PC-3 (cell line): ENCODE measurements at regions not wholly inside any gene's neighbourhood (a gene's known extent, or its start where the extent isn't known, plus 50 kb on each side); places are given as distances from the start of the nearest gene placed in this dataset.

Experiments used
- ATAC-seq: fragments of 200-7000 bp; cut with Tn5 transposase; 2 replicates; pipeline ENCODE4 v1.9.1; 2020; ENCODE audit warnings: mild to moderate bottlenecking, moderate library complexity
- BruUV-seq: library from RNA; stranded (reverse); fragments of 400-500 nt; replicated peaks from 2 replicates; lab custom pipeline; 2021; lab: Mats Ljungman, UMichigan
- CTCF ChIA-PET: fragments of 300-600 bp; sonication (Branson Sonifier 250); formaldehyde crosslinking; loops from one replicate; lab custom pipeline; 2022; ENCODE audit warnings: antibody characterized with exemption; lab: Charles Lee
- POLR2A ChIA-PET: fragments of 300-600 bp; sonication (Branson Sonifier 250); formaldehyde crosslinking; loops from one replicate; lab custom pipeline; 2022; ENCODE audit warnings: antibody characterized with exemption; ENCODE audit not compliant: unreplicated experiment; lab: Charles Lee
- DNase-seq: peaks from one replicate; pipeline ENCODE4 v3.0.0-alpha.2; 2015
- H2AFZ ChIP-seq: fragments of 300-600 bp; sonication (generic); 2 replicates; pipeline ENCODE4 v1.6.0; 2016; ENCODE audit warnings: antibody characterized with exemption, low read length
- H3F3A ChIP-seq: fragments of 300-600 bp; sonication (generic); one replicate; pipeline ENCODE4 v1.6.0; 2017; ENCODE audit warnings: antibody characterized with exemption, low read length, control low read depth, mild to moderate bottlenecking; ENCODE audit not compliant: unreplicated experiment
- H3K27ac ChIP-seq: fragments of 300-600 bp; sonication (generic); 2 replicates; pipeline ENCODE4 v1.5.1; 2016; ENCODE audit warnings: mild to moderate bottlenecking, low read length
- H3K27me3 ChIP-seq: fragments of 300-600 bp; sonication (generic); 2 replicates; pipeline ENCODE4 v1.6.1; 2016; ENCODE audit warnings: low read length, mixed read lengths
- H3K36me3 ChIP-seq: fragments of 300-600 bp; sonication (generic); 2 replicates; pipeline ENCODE4 v1.6.1; 2016; ENCODE audit warnings: low read depth, mixed run types, low read length, mixed read lengths
- H3K4me1 ChIP-seq: fragments of 300-600 bp; sonication (generic); 2 replicates; pipeline ENCODE4 v1.5.1; 2016; ENCODE audit warnings: low read length; ENCODE audit not compliant: insufficient read depth
- H3K4me2 ChIP-seq: fragments of 300-600 bp; sonication (generic); 2 replicates; pipeline ENCODE4 v1.6.0; 2016; ENCODE audit warnings: low read length
- H3K4me3 ChIP-seq: fragments of 300-600 bp; sonication (generic); 2 replicates; pipeline ENCODE4 v1.5.1; 2016; ENCODE audit warnings: mild to moderate bottlenecking, low read length, mixed read lengths
- H3K79me2 ChIP-seq: fragments of 300-600 bp; sonication (generic); 2 replicates; pipeline ENCODE4 v1.6.1; 2017; ENCODE audit warnings: low read length, mixed read lengths
- H3K9ac ChIP-seq: fragments of 300-600 bp; sonication (generic); 2 replicates; pipeline ENCODE4 v1.6.0; 2016; ENCODE audit warnings: mild to moderate bottlenecking, low read length
- H3K9me2 ChIP-seq: fragments of 300-600 bp; sonication (generic); replicated peaks from 2 replicates; pipeline ENCODE4 v1.6.1; 2016; ENCODE audit warnings: mixed run types, low read length, mixed read lengths
- H3K9me3 ChIP-seq: fragments of 300-600 bp; sonication (generic); 2 replicates; pipeline ENCODE4 v1.6.1; 2016; ENCODE audit warnings: low read length, mixed read lengths
- H4K20me1 ChIP-seq: fragments of 300-600 bp; sonication (generic); 2 replicates; pipeline ENCODE4 v1.6.1; 2016; ENCODE audit warnings: low read length, mixed read lengths
- CTCF ChIP-seq: fragments of 300-600 bp; sonication (generic); conservative IDR thresholded peaks from 2 replicates; pipeline ENCODE4 v1.5.1; 2017; ENCODE audit warnings: antibody characterized with exemption, low read depth, mild to moderate bottlenecking, low read length
- EZH2 ChIP-seq: fragments of 300-600 bp; sonication (generic); IDR thresholded peaks from one replicate; pipeline ENCODE4 v1.6.1; 2017; ENCODE audit warnings: antibody characterized with exemption, mild to moderate bottlenecking, low read length; ENCODE audit not compliant: unreplicated experiment
- EZH2phosphoT487 ChIP-seq: fragments of 300-600 bp; sonication (generic); IDR thresholded peaks from 2 replicates; pipeline ENCODE4 v1.6.1; 2018; ENCODE audit warnings: mild to moderate bottlenecking, antibody characterized with exemption, low read length, borderline replicate concordance
- intact Hi-C: fragments of 100-400 bp; cut with micrococcal nuclease; formaldehyde crosslinking; loops from 2 replicates; pipeline ENCODE4 v1.9.0; 2023

- no peaks in the 10 kb centered on the region for H3K9me3 ChIP-seq
- no peak for TF ChIP-seq EZH2
- no peak for TF ChIP-seq EZH2phosphoT487
- TF ChIP-seq CTCF, result no peak
- H3K9ac ChIP-seq, result no peak overlapping the region
- H3K4me3 ChIP-seq, result peak overlapping the region; percentile 65
- BruUV-seq, result no TSS peak
- peak overlapping the region; percentile 87 for H3K4me2 ChIP-seq
- peaks cover 12% of the 10 kb centered on the region; the same call in 1 of the 2 replicates for H3K4me1 ChIP-seq
- H3K36me3 ChIP-seq, result no peaks in the 10 kb centered on the region
- no peaks in the 10 kb centered on the region for H4K20me1 ChIP-seq
- peaks cover 9% of the 10 kb centered on the region; the same call in 1 of the 2 replicates for H3K27me3 ChIP-seq
- ChIA-PET CTCF (no interaction called here), POLR2A (interaction anchor here (0.6 kb wide), 2 partner anchors 17 to 1772 kb away, joined by 5 to 6 read pairs; no protein-coding TSS in a partner anchor)
- peak overlapping the region; percentile 75 for H2AFZ ChIP-seq
- DNase-seq, result peak; percentile 80
- no peaks in the 10 kb centered on the region for H3F3A ChIP-seq
- intact Hi-C loops, result loop anchor here (1.0 to 10.0 kb wide), 4 partner anchors 12 to 50 kb away; no protein-coding TSS in a partner anchor
- ATAC-seq, result peak; percentile 97
- no peaks in the 10 kb centered on the region for H3K79me2 ChIP-seq
- no peaks in the 10 kb centered on the region for H3K9me2 ChIP-seq
- no peak overlapping the region for H3K27ac ChIP-seq
Measured at GRCh38 chr5:175796536-175797499, 74.6 kb upstream of the CPLX2 start.

- Histone ChIP-seq H3K27ac (no peak overlapping the region), H3K9me3 (no peaks in the 10 kb centered on the region), H3K4me1 (peaks cover 12% of the 10 kb centered on the region; the same call in 1 of the 2 replicates), H3F3A (no peaks in the 10 kb centered on the region), H3K9me2 (no peaks in the 10 kb centered on the region), H2AFZ (peak overlapping the region; percentile 75), H3K4me3 (peak overlapping the region; percentile 65), H3K4me2 (peak overlapping the region; percentile 87), H3K27me3 (0 out of 2 replicates have a peak, but pooled peaks cover 4% of the 10 kb centered on the region), H3K79me2 (no peaks in the 10 kb centered on the region), H3K9ac (no peak overlapping the region), H4K20me1 (no peaks in the 10 kb centered on the region), H3K36me3 (no peaks in the 10 kb centered on the region)
- POLR2A ChIA-PET, result interaction anchor here (0.6 kb wide), 1 partner anchor 16 kb away, joined by 5 read pairs; no protein-coding TSS in a partner anchor
- peak; percentile 25 for ATAC-seq
- TF ChIP-seq EZH2phosphoT487 (no peak), CTCF (no peak), EZH2 (no peak)
- intact Hi-C loops, result loop anchor here (1.0 to 10.0 kb wide), 4 partner anchors 12 to 50 kb away; no protein-coding TSS in a partner anchor
- DNase-seq, result peak; percentile 9
- CTCF ChIA-PET, result no interaction called here
- no TSS peak for BruUV-seq
Measured at GRCh38 chr5:175797521-175798038, 73.8 kb upstream of the CPLX2 start.
